ENCODE measurements at regions not wholly inside any gene's neighbourhood (a gene's known extent, or its start where the extent isn't known, plus 50 kb on each side); places are given as distances from the start of the nearest gene placed in this dataset.
A peak's percentile ranks its signal among the peaks of the same experiment; 100 is the strongest.
"Not testable (repeated sequence)": the region's sequence is repeated elsewhere in the genome, so short reads cannot be mapped to it uniquely, and the experiment has no call there.

DNA sequence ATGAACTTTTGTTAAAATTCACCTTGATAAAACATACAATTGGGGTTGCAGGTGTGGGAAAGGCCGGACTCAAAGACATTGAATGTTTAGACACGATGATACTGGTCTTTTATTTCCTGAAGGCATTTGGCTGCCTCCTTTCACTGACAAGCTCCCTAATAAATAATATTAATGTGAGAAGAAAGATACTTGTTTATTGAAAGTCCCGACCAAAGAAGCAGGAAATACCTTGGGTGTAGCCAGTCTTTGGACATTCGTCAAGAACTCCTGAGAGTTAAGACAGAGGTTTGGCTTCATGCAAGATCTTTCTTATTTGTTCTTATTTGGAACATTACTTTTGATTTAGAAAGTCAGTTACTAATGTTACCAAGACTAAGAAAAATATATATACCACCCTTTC lies 1133.8 kb upstream of the SEL1L start:
- DNase-seq (ENCODE audit: low read depth): no peak
- TF ChIP-seq, protein P1, sequence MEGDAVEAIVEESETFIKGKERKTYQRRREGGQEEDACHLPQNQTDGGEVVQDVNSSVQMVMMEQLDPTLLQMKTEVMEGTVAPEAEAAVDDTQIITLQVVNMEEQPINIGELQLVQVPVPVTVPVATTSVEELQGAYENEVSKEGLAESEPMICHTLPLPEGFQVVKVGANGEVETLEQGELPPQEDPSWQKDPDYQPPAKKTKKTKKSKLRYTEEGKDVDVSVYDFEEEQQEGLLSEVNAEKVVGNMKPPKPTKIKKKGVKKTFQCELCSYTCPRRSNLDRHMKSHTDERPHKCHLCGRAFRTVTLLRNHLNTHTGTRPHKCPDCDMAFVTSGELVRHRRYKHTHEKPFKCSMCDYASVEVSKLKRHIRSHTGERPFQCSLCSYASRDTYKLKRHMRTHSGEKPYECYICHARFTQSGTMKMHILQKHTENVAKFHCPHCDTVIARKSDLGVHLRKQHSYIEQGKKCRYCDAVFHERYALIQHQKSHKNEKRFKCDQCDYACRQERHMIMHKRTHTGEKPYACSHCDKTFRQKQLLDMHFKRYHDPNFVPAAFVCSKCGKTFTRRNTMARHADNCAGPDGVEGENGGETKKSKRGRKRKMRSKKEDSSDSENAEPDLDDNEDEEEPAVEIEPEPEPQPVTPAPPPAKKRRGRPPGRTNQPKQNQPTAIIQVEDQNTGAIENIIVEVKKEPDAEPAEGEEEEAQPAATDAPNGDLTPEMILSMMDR (IDR thresholded peaks at IDR 0.05; ENCODE audit: insufficient read depth, low read length, poor library complexity, severe bottlenecking): no peak

DNA sequence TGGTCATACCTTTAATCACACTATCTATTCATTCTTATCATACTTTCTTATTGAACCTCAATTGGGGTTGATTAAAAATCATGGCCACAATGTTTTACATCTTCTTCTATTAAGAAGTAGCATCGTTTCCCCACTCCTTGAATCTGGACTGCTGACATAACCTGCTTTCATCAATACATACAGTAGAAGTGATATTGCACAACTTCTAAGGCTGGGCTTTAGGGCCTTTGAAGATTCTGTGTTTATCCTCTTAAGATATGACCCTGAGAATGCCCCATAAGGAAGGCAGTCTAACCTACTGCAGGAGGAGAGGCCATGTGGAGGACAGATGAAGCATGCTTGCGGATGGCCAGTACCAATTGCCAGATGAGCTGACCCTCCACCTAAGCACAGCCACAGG lies 1142.8 kb upstream of the SEL1L start:
- TF ChIP-seq, protein P1 (IDR thresholded peaks at IDR 0.05; ENCODE audit: insufficient read depth, low read length, poor library complexity, severe bottlenecking): no peak
- DNase-seq (ENCODE audit: low read depth): no peak
- Histone ChIP-seq H3K27me3 (ENCODE audit: control insufficient read depth, insufficient read depth, low read length) (no peaks in the 10 kb centered on the region), H3K36me3 (ENCODE audit: control insufficient read depth, insufficient read depth, low read length) (no peaks in the 10 kb centered on the region), H3K4me3 (ENCODE audit: low read depth, low read length) (no peak overlapping the region)

More for the DNA sequence above, 1133.8 kb upstream of the SEL1L start:
- Histone ChIP-seq H3K4me3 (ENCODE audit: low read depth, low read length) (no peak overlapping the region), H3K36me3 (ENCODE audit: control insufficient read depth, insufficient read depth, low read length) (no peaks in the 10 kb centered on the region), H3K27me3 (ENCODE audit: control insufficient read depth, insufficient read depth, low read length) (no peaks in the 10 kb centered on the region)

DNA sequence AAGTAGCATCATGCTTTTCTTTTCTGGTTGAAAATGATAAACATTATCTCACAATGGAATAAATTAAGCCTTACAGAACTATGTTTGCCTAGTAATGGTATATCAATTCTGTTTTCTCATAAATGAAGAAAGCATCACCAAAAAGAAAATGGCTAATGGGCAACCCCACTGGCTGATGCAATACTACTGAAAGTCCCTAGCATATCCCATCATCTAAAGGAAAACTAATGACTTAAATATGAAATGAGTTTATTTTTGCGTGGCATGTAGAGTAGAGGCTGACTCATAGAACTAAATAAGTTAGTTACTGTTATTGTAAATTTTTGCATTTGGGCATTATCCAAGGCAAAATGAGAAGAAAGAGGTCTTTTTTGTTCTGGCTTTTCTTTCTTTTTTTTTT lies 1156.3 kb upstream of the SEL1L start:
- no peaks in the 10 kb centered on the region for H3K27me3 ChIP-seq (ENCODE audit: control insufficient read depth, insufficient read depth, low read length)
- no peaks in the 10 kb centered on the region for H3K36me3 ChIP-seq (ENCODE audit: control insufficient read depth, insufficient read depth, low read length)
- TF ChIP-seq, protein P1 (IDR thresholded peaks at IDR 0.05; ENCODE audit: insufficient read depth, low read length, poor library complexity, severe bottlenecking): no peak
- no peak overlapping the region for H3K4me3 ChIP-seq (ENCODE audit: low read depth, low read length)
- DNase-seq (ENCODE audit: low read depth): no peak

DNA sequence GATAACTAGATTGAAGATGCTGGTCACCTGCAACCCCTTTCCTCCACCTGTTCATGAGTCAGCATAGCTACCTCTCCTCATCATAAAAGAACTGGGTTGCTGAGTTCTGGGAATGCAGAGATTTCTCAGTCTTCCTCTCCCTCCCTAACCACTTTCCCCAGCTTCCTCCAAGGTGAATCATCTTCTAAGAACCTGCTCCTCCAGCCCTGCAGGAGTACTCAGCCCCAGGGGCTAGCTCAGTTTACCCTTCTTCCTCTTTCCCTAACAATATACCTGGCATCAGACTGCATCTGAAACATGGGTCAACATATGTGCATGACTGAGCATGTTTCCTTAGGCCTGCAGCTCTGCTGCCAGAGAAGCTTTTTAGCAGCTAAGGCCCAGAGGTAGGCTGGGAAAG lies 1157.5 kb upstream of the SEL1L start:
- peak; percentile 12 for DNase-seq (ENCODE audit: low read depth)
- not testable (repeated sequence) for H3K36me3 ChIP-seq (ENCODE audit: control insufficient read depth, insufficient read depth, low read length); H3K4me3 ChIP-seq (ENCODE audit: low read depth, low read length); H3K27me3 ChIP-seq (ENCODE audit: control insufficient read depth, insufficient read depth, low read length)

DNA sequence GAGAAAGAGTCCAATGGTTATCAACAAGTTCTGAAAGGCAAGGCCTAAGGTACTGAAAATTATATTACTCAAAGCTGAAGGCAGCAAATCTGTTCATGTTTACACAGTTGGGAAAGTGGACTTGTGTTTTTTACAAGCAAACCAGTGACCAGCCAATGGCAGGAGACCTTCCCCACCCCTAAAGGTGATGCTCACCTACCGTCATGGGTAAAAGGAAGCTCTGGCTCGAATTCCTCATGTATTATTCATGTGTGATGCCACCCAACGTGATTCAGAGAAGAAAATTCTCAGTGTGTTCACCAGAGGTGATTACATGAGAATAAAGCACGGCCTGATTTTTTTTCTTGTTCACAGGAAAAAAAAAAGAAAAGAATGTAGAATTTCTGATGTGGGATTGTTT lies 1161.2 kb upstream of the SEL1L start:
- DNase-seq (ENCODE audit: low read depth): no peak
- no peak overlapping the region for H3K4me3 ChIP-seq (ENCODE audit: low read depth, low read length)
- no peaks in the 10 kb centered on the region for H3K36me3 ChIP-seq (ENCODE audit: control insufficient read depth, insufficient read depth, low read length)
- H3K27me3 ChIP-seq (ENCODE audit: control insufficient read depth, insufficient read depth, low read length): no peaks in the 10 kb centered on the region
- TF ChIP-seq, protein P1 (IDR thresholded peaks at IDR 0.05; ENCODE audit: insufficient read depth, low read length, poor library complexity, severe bottlenecking): no peak

DNA sequence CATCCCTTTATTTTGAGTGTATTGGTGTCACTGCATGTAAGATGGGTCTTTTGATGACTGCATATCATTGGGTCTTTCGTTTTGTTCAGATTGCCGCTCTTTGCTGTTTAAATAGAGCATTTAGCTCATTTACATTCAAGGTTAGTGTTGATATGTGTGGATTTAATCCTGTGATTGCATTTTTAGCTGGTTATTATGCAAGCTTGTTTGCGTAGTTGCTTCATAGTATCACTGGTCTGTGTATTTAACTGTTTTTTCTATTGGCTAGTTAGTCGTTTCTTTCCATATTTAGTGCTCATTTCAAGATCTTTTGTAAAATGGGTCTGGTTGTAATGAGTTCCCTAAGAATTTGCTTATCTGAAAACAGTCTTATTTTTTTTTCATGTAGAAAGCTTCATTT lies 1170.6 kb upstream of the SEL1L start:
- TF ChIP-seq, protein P1 (IDR thresholded peaks at IDR 0.05; ENCODE audit: insufficient read depth, low read length, poor library complexity, severe bottlenecking): no peak
- no peak overlapping the region for H3K4me3 ChIP-seq (ENCODE audit: low read depth, low read length)
- no peak for DNase-seq (ENCODE audit: low read depth)

More for the DNA sequence above, 1170.6 kb upstream of the SEL1L start:
- Histone ChIP-seq H3K36me3 (ENCODE audit: control insufficient read depth, insufficient read depth, low read length) (no peaks in the 10 kb centered on the region), H3K27me3 (ENCODE audit: control insufficient read depth, insufficient read depth, low read length) (no peaks in the 10 kb centered on the region)

Data from kidney epithelial cell (primary cell).